IMR-90 (cell line): ENCODE measurements at regions not wholly inside any gene's neighbourhood (a gene's known extent, or its start where the extent isn't known, plus 50 kb on each side); places are given as distances from the start of the nearest gene placed in this dataset.

ENCODE experiments used
- ATAC-seq: fragments of 200-7000 bp; cut with Tn5 transposase; 2 replicates; pipeline ENCODE4 v1.9.1; 2020; ENCODE audit warnings: low read depth, mild to moderate bottlenecking, moderate library complexity
- BruUV-seq: library from RNA; stranded (reverse); fragments of 400-500 nt; replicated peaks from 2 replicates; lab custom pipeline; 2021; lab: Mats Ljungman, UMichigan
- CTCF ChIA-PET: fragments of 300-600 bp; formaldehyde crosslinking; extraction: SDS; loops from one replicate; lab custom pipeline; 2021; ENCODE audit warnings: antibody characterized with exemption; lab: Yijun Ruan, JAX
- POLR2A ChIA-PET: fragments of 300-600 bp; sonication (Branson Sonifier 250); formaldehyde crosslinking; loops from one replicate; lab custom pipeline; 2022; ENCODE audit warnings: antibody characterized with exemption; ENCODE audit not compliant: unreplicated experiment; lab: Charles Lee
- DNase-seq: peaks from one replicate; pipeline ENCODE4 v3.0.0; 2013
- H2AFZ ChIP-seq: replicated peaks from 2 replicates; pipeline ENCODE3; 2013; ENCODE audit warnings: low read length, mild to moderate bottlenecking; ENCODE audit not compliant: poor library complexity
- H2AK5ac ChIP-seq: 2 replicates; pipeline ENCODE4 v1.6.1; 2013; ENCODE audit warnings: low read depth, low read length, inconsistent platforms
- H2AK9ac ChIP-seq: replicated peaks from 2 replicates; pipeline ENCODE3; 2013; ENCODE audit warnings: mild to moderate bottlenecking, low read depth, low read length, moderate library complexity; ENCODE audit not compliant: poor library complexity
- H2BK120ac ChIP-seq: 2 replicates; pipeline ENCODE4 v1.6.1; 2013; ENCODE audit warnings: low read depth, low read length, inconsistent platforms
- H2BK15ac ChIP-seq: 3 replicates; pipeline ENCODE4 v1.6.1; 2013; ENCODE audit warnings: low read depth, low read length, inconsistent platforms
- H2BK20ac ChIP-seq: 2 replicates; pipeline ENCODE4 v1.6.1; 2013; ENCODE audit warnings: low read depth, mild to moderate bottlenecking, inconsistent platforms, low read length, moderate library complexity
- H2BK5ac ChIP-seq: 2 replicates; pipeline ENCODE4 v1.6.1; 2013; ENCODE audit warnings: mild to moderate bottlenecking, low read depth, low read length, inconsistent platforms; ENCODE audit not compliant: poor library complexity, severe bottlenecking
- H3K14ac ChIP-seq: replicated peaks from 2 replicates; pipeline ENCODE4 v1.6.1; 2013; ENCODE audit warnings: low read depth, low read length, inconsistent platforms
- H3K18ac ChIP-seq: 2 replicates; pipeline ENCODE4 v1.6.1; 2013; ENCODE audit warnings: low read depth, low read length, control low read depth
- H3K23ac ChIP-seq: 2 replicates; pipeline ENCODE4 v1.6.1; 2013; ENCODE audit warnings: low read depth, low read length, inconsistent platforms
- H3K27ac ChIP-seq: 2 replicates; pipeline ENCODE4 v1.5.1; 2013; ENCODE audit warnings: mild to moderate bottlenecking, control low read depth, low read length; ENCODE audit not compliant: insufficient read depth
- H3K27me3 ChIP-seq: 2 replicates; pipeline ENCODE4 v1.6.1; 2013; ENCODE audit warnings: low read length; ENCODE audit not compliant: control insufficient read depth, insufficient read depth
- H3K36me3 ChIP-seq: 2 replicates; pipeline ENCODE4 v1.6.1; 2013; ENCODE audit warnings: low read length, mixed read lengths; ENCODE audit not compliant: control insufficient read depth, insufficient read depth
- H3K4ac ChIP-seq: 2 replicates; pipeline ENCODE4 v1.6.1; 2013; ENCODE audit warnings: low read depth, low read length, inconsistent platforms
- H3K4me1 ChIP-seq: 2 replicates; pipeline ENCODE4 v1.6.1; 2013; ENCODE audit warnings: low read length, mixed read lengths; ENCODE audit not compliant: control insufficient read depth, insufficient read depth
- H3K4me2 ChIP-seq: 2 replicates; pipeline ENCODE4 v1.6.1; 2013; ENCODE audit warnings: low read depth, mild to moderate bottlenecking, control low read depth, low read length, moderate library complexity
- H3K4me3 ChIP-seq: 2 replicates; pipeline ENCODE4 v1.5.1; 2013; ENCODE audit warnings: low read depth, mild to moderate bottlenecking, control low read depth, low read length, moderate library complexity; ENCODE audit not compliant: insufficient read depth
- H3K56ac ChIP-seq: 2 replicates; pipeline ENCODE4 v1.6.1; 2013; ENCODE audit warnings: low read length, inconsistent platforms; ENCODE audit not compliant: insufficient read depth; ENCODE audit errors: extremely low read depth
- H3K79me1 ChIP-seq, 2 experiments: 2 replicates each; pipeline ENCODE4 v1.6.1; 2013; ENCODE audit warnings: low read length in 2 of 2, inconsistent platforms in 1 of 2, low read depth in 1 of 2
- H3K9ac ChIP-seq: 2 replicates; pipeline ENCODE4 v1.6.1; 2013; ENCODE audit warnings: low read depth, low read length, control low read depth
- H3K9me1 ChIP-seq: 2 replicates; pipeline ENCODE4 v1.6.1; 2013; ENCODE audit warnings: low read length, inconsistent platforms; ENCODE audit not compliant: insufficient read depth
- H3K9me3 ChIP-seq: 2 replicates; pipeline ENCODE4 v1.6.1; 2013; ENCODE audit warnings: low read length; ENCODE audit not compliant: control insufficient read depth, insufficient read depth
- H4K20me1 ChIP-seq: 2 replicates; pipeline ENCODE4 v1.6.1; 2013; ENCODE audit warnings: low read length, inconsistent platforms; ENCODE audit not compliant: insufficient read depth
- H4K5ac ChIP-seq: 2 replicates; pipeline ENCODE4 v1.6.1; 2013; ENCODE audit warnings: mild to moderate bottlenecking, low read depth, low read length, control low read depth
- H4K8ac ChIP-seq, 2 experiments: 2 replicates each; pipeline ENCODE4 v1.6.1; 2013; ENCODE audit warnings: low read depth in 2 of 2, low read length in 2 of 2, control low read depth in 1 of 2, inconsistent platforms in 1 of 2
- H4K91ac ChIP-seq: 2 replicates; pipeline ENCODE4 v1.6.1; 2013; ENCODE audit warnings: low read depth, low read length, inconsistent platforms; ENCODE audit not compliant: insufficient read depth
- CEBPB ChIP-seq: IDR thresholded peaks from 2 replicates; pipeline ENCODE4 v1.6.1; 2012; ENCODE audit warnings: low read depth, low read length, improper control_type of control experiment
- CHD1 ChIP-seq: IDR thresholded peaks from 2 replicates; pipeline ENCODE4 v1.6.1; 2012; ENCODE audit warnings: low read depth, low read length, improper control_type of control experiment
- WGBS, 2 experiments: methylation state at CpG; one replicate each; pipeline versions ENCODE4 v1.1.5 to v1.1.7; 2013; ENCODE audit warnings: missing lambda C conversion rate in 2 of 2; ENCODE audit not compliant: insufficient read length in 1 of 2; ENCODE audit errors: extremely low coverage in 2 of 2; 5-methylcytosine and 5-hydroxymethylcytosine counted together
- dilution Hi-C: fragments of 300-500 bp; cut with HindIII; formaldehyde crosslinking; loops from one replicate; pipeline ENCODE4 v1.14.3; 2018; ENCODE audit warnings: low sequenced_read_pairs; ENCODE audit not compliant: unreplicated experiment
- in situ Hi-C: fragments of 300-500 bp; cut with MboI; formaldehyde crosslinking; loops from 3 replicates; pipeline ENCODE4 v1.14.3; 2019; ENCODE audit warnings: low sequenced_read_pairs, inconsistent platforms, mixed read lengths
- intact Hi-C: fragments of 100-400 bp; cut with micrococcal nuclease; formaldehyde crosslinking; loops from 2 replicates; pipeline ENCODE4 v1.10.0; 2022

- no peak overlapping the region; the same call in 1 of the 2 replicates for H2AK5ac ChIP-seq
- H3K79me1 ChIP-seq = no peaks in the 10 kb centered on the region
- H3K23ac ChIP-seq = no peak overlapping the region
- dilution Hi-C loops (no loop called here), in situ Hi-C loops (no loop called here), intact Hi-C loops (no loop called here)
- no peak overlapping the region for H2BK15ac ChIP-seq
- 0 out of 2 replicates have a peak, but pooled peaks cover 2% of the 10 kb centered on the region for H3K4me1 ChIP-seq
- WGBS, 2 experiments = 100% methylated on average over 1 of the region's 9 CpGs; no CpG with 5 or more reads in 1 of the 2 experiments
- no peak overlapping the region for H4K8ac ChIP-seq
- BruUV-seq = no TSS peak
- no peaks in the 10 kb centered on the region for H3K27me3 ChIP-seq
- POLR2A ChIA-PET = no interaction called here
- H3K14ac ChIP-seq = no peak overlapping the region
- H3K27ac ChIP-seq = no peak overlapping the region
- H3K4me2 ChIP-seq = no peak overlapping the region
- DNase-seq (no peak), ATAC-seq (no peak)
- peaks cover 2% of the 10 kb centered on the region for H3K9me3 ChIP-seq
- no peaks in the 10 kb centered on the region for H3K36me3 ChIP-seq
- no peak overlapping the region for H4K91ac ChIP-seq
- TF ChIP-seq CHD1 (no peak), CEBPB (no peak)
- no peak overlapping the region for H2AFZ ChIP-seq
- H3K9ac ChIP-seq = no peak overlapping the region
- H3K4ac ChIP-seq = no peak overlapping the region
- H3K56ac ChIP-seq = no peak overlapping the region
- H4K20me1 ChIP-seq = no peaks in the 10 kb centered on the region
- no peak overlapping the region for H4K5ac ChIP-seq
- no peak overlapping the region for H3K4me3 ChIP-seq
- no peak overlapping the region for H3K18ac ChIP-seq
- H2BK120ac ChIP-seq = no peak overlapping the region
- CTCF ChIA-PET = no interaction called here
- H2BK5ac ChIP-seq = no peak overlapping the region
- no peak overlapping the region for H2BK20ac ChIP-seq
- 0 out of 2 replicates have a peak, but pooled peaks cover 3% of the 10 kb centered on the region for H3K9me1 ChIP-seq
- no peak overlapping the region for H2AK9ac ChIP-seq
Measured at GRCh38 chr21:35239811-35240219, 190.7 kb upstream of the RUNX1 start.
